Prostate gland (tissue), 2 donors: ENCODE measurements at regions not wholly inside any gene's neighbourhood (a gene's known extent, or its start where the extent isn't known, plus 50 kb on each side); places are given as distances from the start of the nearest gene placed in this dataset.

Experiments used
- DNase-seq: peaks from one replicate; pipeline ENCODE4 v3.0.0-alpha.2; 2019; ENCODE audit warnings: low spot score
- H3K27ac ChIP-seq, 2 donors: fragments of 200-600 bp; sonication (generic); 2 replicates each; pipeline ENCODE4 v1.5.1; 2017 to 2019
- H3K27me3 ChIP-seq: fragments of 200-600 bp; sonication (generic); replicated peaks from 2 replicates; pipeline ENCODE4 v1.5.1; 2019; ENCODE audit not compliant: insufficient read depth
- H3K36me3 ChIP-seq, 2 donors: fragments of 200-600 bp; sonication (generic); 1 replicate in 1 of 2; 2 replicates in 1 of 2; pipeline versions ENCODE4 v1.5.1 to v1.8.1; 2017 to 2019
- H3K4me1 ChIP-seq: fragments of 200-600 bp; sonication (generic); replicated peaks from 2 replicates; pipeline ENCODE4 v1.5.1; 2019
- H3K4me3 ChIP-seq, 2 donors: fragments of 200-600 bp; sonication (generic); 2 replicates each; pipeline ENCODE4 v1.5.1; 2017 to 2019
- H3K9me3 ChIP-seq: fragments of 200-600 bp; sonication (generic); 2 replicates; pipeline ENCODE4 v1.5.1; 2017
- POLR2A ChIP-seq: fragments of 450-650 bp; IDR thresholded peaks from one replicate; pipeline ENCODE4 v1.6.1; 2016; ENCODE audit warnings: antibody characterized with exemption, mild to moderate bottlenecking
- POLR2AphosphoS5 ChIP-seq: sonication (generic); formaldehyde crosslinking; IDR thresholded peaks from one replicate; pipeline ENCODE4 v1.6.1; 2017; ENCODE audit warnings: antibody characterized with exemption
- WGBS: methylation state at CpG from one replicate; pipeline ENCODE4 v1.1.5; 2018; 5-methylcytosine and 5-hydroxymethylcytosine counted together
- intact Hi-C: fragments of 100-400 bp; cut with DNase I; formaldehyde crosslinking; loops from one replicate; pipeline ENCODE4 v1.14.2; 2022
- TF ChIP-seq, protein P1 (sequence below), 4 experiments: fragments of 200-600 bp in 2 of 4; fragments of 450-650 bp in 2 of 4; sonication (generic) in 2 of 4; IDR thresholded peaks; 1 replicate in 3 of 4; 2 replicates in 1 of 4; pipeline ENCODE4 v1.5.1; 2016 to 2019; ENCODE audit warnings: antibody characterized with exemption in 4 of 4, mild to moderate bottlenecking in 2 of 4, moderate library complexity in 2 of 4

DNA sequence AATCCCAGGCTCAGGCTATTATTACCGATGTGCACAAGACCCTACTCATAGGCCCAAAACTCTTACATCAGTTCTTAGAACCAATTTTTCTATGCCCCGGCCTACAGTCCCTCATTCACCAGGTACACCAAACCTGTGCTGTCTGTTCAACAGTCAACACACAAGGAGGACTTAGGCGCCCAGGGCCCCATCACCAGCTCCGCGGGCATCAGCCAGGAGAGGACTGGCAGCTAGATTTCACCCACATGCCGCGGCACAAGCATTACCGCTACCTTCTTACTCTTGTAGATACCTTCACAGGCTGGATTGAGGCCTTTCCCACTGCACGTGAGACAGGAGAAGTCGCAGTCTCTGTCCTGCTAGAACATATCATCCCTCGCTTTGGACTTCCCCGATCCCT lies 962.5 kb downstream of the RPA4 start:
- intact Hi-C loops: no loop called here
- no peak for DNase-seq
- no peaks in the 10 kb centered on the region for H3K4me1 ChIP-seq
- H3K4me3 ChIP-seq: no peak overlapping the region
- no peaks in the 10 kb centered on the region for H3K36me3 ChIP-seq
- TF ChIP-seq, protein P1, sequence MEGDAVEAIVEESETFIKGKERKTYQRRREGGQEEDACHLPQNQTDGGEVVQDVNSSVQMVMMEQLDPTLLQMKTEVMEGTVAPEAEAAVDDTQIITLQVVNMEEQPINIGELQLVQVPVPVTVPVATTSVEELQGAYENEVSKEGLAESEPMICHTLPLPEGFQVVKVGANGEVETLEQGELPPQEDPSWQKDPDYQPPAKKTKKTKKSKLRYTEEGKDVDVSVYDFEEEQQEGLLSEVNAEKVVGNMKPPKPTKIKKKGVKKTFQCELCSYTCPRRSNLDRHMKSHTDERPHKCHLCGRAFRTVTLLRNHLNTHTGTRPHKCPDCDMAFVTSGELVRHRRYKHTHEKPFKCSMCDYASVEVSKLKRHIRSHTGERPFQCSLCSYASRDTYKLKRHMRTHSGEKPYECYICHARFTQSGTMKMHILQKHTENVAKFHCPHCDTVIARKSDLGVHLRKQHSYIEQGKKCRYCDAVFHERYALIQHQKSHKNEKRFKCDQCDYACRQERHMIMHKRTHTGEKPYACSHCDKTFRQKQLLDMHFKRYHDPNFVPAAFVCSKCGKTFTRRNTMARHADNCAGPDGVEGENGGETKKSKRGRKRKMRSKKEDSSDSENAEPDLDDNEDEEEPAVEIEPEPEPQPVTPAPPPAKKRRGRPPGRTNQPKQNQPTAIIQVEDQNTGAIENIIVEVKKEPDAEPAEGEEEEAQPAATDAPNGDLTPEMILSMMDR (IDR thresholded peaks at IDR 0.05): no peak
- TF ChIP-seq POLR2AphosphoS5 (no peak), POLR2A (no peak)
- H3K27ac ChIP-seq: no peak overlapping the region
- H3K27me3 ChIP-seq: no peaks in the 10 kb centered on the region
- whole genome bisulfite sequencing: 97% methylated on average over 12 of the region's 12 CpGs
- no peaks in the 10 kb centered on the region for H3K9me3 ChIP-seq

DNA sequence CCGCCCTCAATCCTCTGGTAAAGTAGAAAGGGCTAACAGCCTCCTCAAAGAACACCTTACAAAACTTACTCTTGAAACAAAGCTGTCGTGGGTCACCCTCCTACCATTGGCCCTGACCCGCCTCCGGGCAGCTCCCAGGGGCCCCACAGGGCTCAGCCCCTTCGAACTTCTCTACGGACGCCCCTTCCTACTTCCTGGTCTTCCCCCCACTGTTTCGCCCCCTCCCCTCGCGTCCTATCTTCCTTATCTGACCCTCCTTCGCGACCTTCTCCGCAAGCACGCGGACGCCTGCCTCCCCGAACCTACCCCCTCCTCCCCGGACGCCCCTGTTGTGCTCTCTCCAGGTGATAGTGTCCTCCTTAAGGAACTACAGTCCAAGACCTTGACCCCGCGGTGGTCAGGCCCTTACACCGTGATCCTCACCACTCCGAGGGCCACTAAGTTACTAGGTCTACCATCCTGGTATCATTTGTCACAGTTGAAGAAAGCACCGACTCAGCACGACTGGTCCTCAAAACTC lies 963.1 kb downstream of the RPA4 start:
- Histone ChIP-seq H3K27me3 (no peaks in the 10 kb centered on the region), H3K4me1 (no peaks in the 10 kb centered on the region), H3K27ac (no peak overlapping the region), H3K36me3 (no peaks in the 10 kb centered on the region), H3K9me3 (no peaks in the 10 kb centered on the region), H3K4me3 (no peak overlapping the region)
- TF ChIP-seq POLR2A: no peak
- TF ChIP-seq POLR2AphosphoS5: no peak
- TF ChIP-seq, protein P1 (IDR thresholded peaks at IDR 0.05): no peak
- intact Hi-C loops: no loop called here
- WGBS: 92% methylated on average over 22 of the region's 25 CpGs
- DNase-seq: no peak

DNA sequence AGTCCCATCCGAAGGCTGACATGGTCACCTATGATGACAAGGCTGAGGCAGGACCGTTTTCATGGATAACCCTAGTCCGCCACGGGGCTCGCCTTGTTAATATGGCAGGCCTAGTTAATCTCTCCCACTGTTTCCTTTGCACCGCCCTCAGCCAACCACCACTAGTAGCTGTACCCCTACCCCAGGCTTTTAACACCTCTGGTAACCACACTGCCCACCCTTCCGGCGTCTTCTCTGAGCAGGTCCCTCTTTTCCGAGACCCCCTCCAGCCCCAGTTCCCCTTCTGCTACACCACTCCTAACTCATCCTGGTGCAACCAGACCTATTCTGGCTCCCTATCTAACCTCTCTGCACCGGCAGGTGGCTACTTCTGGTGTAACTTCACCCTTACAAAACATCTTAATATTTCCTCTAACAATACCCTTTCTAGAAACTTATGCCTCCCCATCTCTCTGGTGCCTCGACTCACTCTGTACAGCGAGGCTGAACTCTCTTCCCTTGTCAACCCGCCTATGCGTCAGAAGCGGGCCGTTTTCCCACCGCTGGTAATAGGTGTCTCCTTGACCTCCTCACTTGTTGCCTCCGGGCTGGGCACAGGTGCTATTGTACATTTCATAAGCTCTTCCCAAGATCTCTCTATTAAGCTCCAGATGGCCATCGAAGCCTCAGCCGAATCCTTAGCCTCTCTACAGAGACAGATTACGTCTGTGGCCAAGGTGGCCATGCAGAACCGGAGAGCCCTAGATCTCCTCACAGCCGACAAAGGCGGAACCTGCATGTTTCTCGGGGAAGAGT lies 964.4 kb downstream of the RPA4 start:
- H3K27me3 ChIP-seq: no peaks in the 10 kb centered on the region
- no peaks in the 10 kb centered on the region for H3K36me3 ChIP-seq
- TF ChIP-seq POLR2A (no peak), POLR2AphosphoS5 (no peak)
- TF ChIP-seq, protein P1 (IDR thresholded peaks at IDR 0.05): no peak
- 92% methylated on average over 20 of the region's 25 CpGs for WGBS
- no peak for DNase-seq
- no peaks in the 10 kb centered on the region for H3K9me3 ChIP-seq
- H3K4me3 ChIP-seq: no peak overlapping the region
- H3K27ac ChIP-seq: no peak overlapping the region
- intact Hi-C loops: no loop called here
- no peaks in the 10 kb centered on the region for H3K4me1 ChIP-seq

DNA sequence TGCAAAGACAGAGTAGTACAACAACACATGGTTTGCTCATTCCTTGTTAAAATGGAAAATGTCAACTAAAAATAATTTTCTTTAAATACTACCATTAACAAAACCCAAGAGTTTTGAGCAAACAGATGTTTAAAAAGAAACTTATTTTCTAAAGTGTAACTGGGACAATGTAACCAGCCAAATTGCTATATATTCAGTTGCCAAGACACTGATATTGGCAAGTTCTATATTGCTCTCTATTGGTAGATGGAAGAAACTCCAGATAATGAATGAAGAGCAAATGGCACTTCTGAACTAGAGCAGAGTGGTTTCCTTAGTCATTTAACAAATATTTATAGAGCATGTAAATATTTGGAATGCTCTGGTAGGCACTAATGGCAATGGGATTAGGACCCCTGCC lies 966.2 kb downstream of the RPA4 start:
- intact Hi-C loops: no loop called here
- no peak overlapping the region for H3K27ac ChIP-seq
- TF ChIP-seq POLR2A (no peak), POLR2AphosphoS5 (no peak)
- TF ChIP-seq, protein P1 (IDR thresholded peaks at IDR 0.05): no peak
- H3K9me3 ChIP-seq: no peaks in the 10 kb centered on the region
- H3K27me3 ChIP-seq: no peaks in the 10 kb centered on the region
- no peak overlapping the region for H3K4me3 ChIP-seq
- DNase-seq: no peak
- H3K4me1 ChIP-seq: no peaks in the 10 kb centered on the region
- no peaks in the 10 kb centered on the region for H3K36me3 ChIP-seq

DNA sequence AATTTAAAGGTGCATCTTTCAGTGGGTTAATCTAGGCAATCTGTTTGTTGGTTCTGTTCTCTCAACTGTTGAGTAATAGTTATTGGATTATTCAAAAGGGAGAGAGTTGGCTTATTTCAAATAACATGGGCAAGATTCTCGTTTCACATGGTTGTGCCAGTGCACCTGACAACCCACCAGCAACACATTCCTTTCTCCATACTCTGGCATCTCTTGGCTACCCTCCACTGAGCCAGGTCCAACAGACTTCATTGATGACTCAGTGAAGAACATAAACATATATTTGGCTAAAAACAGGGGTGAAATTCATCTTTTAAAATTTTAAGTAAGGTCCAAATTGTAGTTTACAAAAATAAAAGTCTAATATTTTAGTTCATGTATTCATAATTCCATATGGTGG lies 967.2 kb downstream of the RPA4 start:
- Histone ChIP-seq H3K4me1 (no peaks in the 10 kb centered on the region), H3K36me3 (no peaks in the 10 kb centered on the region), H3K9me3 (no peaks in the 10 kb centered on the region), H3K27ac (no peak overlapping the region), H3K27me3 (no peaks in the 10 kb centered on the region), H3K4me3 (no peak overlapping the region)
- TF ChIP-seq POLR2A (no peak), POLR2AphosphoS5 (no peak)
- TF ChIP-seq, protein P1 (IDR thresholded peaks at IDR 0.05): no peak
- intact Hi-C loops: no loop called here
- WGBS: 23% methylated on average over 1 of the region's 1 CpG
- no peak for DNase-seq
